ENCODE measurements at regions not wholly inside any gene's neighbourhood (a gene's known extent, or its start where the extent isn't known, plus 50 kb on each side); places are given as distances from the start of the nearest gene placed in this dataset.
"Not testable (repeated sequence)": the region's sequence is repeated elsewhere in the genome, so short reads cannot be mapped to it uniquely, and the experiment has no call there.

- TF ChIP-seq ZNF248 (tag by site-specific recombination; IDR thresholded peaks at IDR 0.05); PBX3 (CRISPR knock-in tag; IDR thresholded peaks at IDR 0.05); CTCF (tag by site-specific recombination; IDR thresholded peaks at IDR 0.05); ZNF449 (tag by site-specific recombination; IDR thresholded peaks at IDR 0.05); ZNF654 (tag by site-specific recombination; IDR thresholded peaks at IDR 0.05; ENCODE audit: low read depth); ZBTB7A (tag by site-specific recombination; IDR thresholded peaks at IDR 0.05; ENCODE audit: low read depth); BCL11B (tag by site-specific recombination; IDR thresholded peaks at IDR 0.05; ENCODE audit: low read depth); KLF16 (tag by site-specific recombination; IDR thresholded peaks at IDR 0.05); SP7 (tag by site-specific recombination; IDR thresholded peaks at IDR 0.05); HOXD13 (CRISPR knock-in tag; IDR thresholded peaks at IDR 0.05; ENCODE audit: borderline replicate concordance): not testable (repeated sequence)
Observed at GRCh38 chr16:7229433-7230218, 103.0 kb upstream of the RBFOX1 start.

Measured in HEK293 (cell line).